Esophagus muscularis mucosa (tissue), 4 donors: ENCODE measurements at regions not wholly inside any gene's neighbourhood (a gene's known extent, or its start where the extent isn't known, plus 50 kb on each side); places are given as distances from the start of the nearest gene placed in this dataset.
"Not testable (repeated sequence)": the region's sequence is repeated elsewhere in the genome, so short reads cannot be mapped to it uniquely, and the experiment has no call there.

Experiments used
- DNase-seq: peaks from one replicate; pipeline ENCODE4 v3.0.0-alpha.2; 2017; ENCODE audit errors: extremely low spot score
- H3K27ac ChIP-seq, 4 donors: fragments of 200-600 bp; sonication (generic); replicated peaks in 1 of 4; 1 replicate in 3 of 4; 2 replicates in 1 of 4; pipeline ENCODE4 v1.5.1; 2016 to 2019; ENCODE audit warnings: mild to moderate bottlenecking in 1 of 4
- H3K27me3 ChIP-seq, 4 donors: fragments of 200-600 bp; sonication (generic); one replicate each; pipeline versions ENCODE4 v1.5.1 to v1.6.0; 2016 to 2019
- H3K36me3 ChIP-seq, 4 donors: fragments of 200-600 bp; sonication (generic); one replicate each; pipeline ENCODE4 v1.5.1; 2016 to 2019
- H3K4me1 ChIP-seq, 4 donors: fragments of 200-600 bp; sonication (generic); one replicate each; pipeline ENCODE4 v1.5.1; 2016 to 2019
- H3K4me3 ChIP-seq, 4 donors: fragments of 200-600 bp; sonication (generic); 1 replicate in 2 of 4; 2 replicates in 2 of 4; pipeline ENCODE4 v1.5.1; 2016 to 2019; ENCODE audit warnings: mild to moderate bottlenecking in 4 of 4, moderate library complexity in 1 of 4
- H3K9me3 ChIP-seq, 4 donors: fragments of 200-600 bp; sonication (generic); 1 replicate in 3 of 4; 2 replicates in 1 of 4; pipeline ENCODE4 v1.5.1; 2016 to 2019
- EP300 ChIP-seq: sonication (generic); formaldehyde crosslinking; IDR thresholded peaks from one replicate; pipeline ENCODE4 v1.6.1; 2017; ENCODE audit warnings: antibody characterized with exemption
- POLR2A ChIP-seq: fragments of 450-650 bp; IDR thresholded peaks from one replicate; pipeline ENCODE4 v1.6.1; 2017; ENCODE audit warnings: antibody characterized with exemption, moderate library complexity, mild to moderate bottlenecking, low read depth
- POLR2AphosphoS5 ChIP-seq, 2 donors: sonication (generic); formaldehyde crosslinking; IDR thresholded peaks; one replicate each; pipeline ENCODE4 v1.6.1; 2017; ENCODE audit warnings: antibody characterized with exemption in 2 of 2
- WGBS: methylation state at CpG from one replicate; pipeline ENCODE4 v1.1.5; 2018; 5-methylcytosine and 5-hydroxymethylcytosine counted together
- intact Hi-C: fragments of 100-400 bp; cut with DNase I; formaldehyde crosslinking; loops from one replicate; pipeline ENCODE4 v1.15.1; 2023
- TF ChIP-seq, protein P1 (sequence below), 3 experiments: fragments of 200-600 bp in 2 of 3; fragments of 450-650 bp in 1 of 3; sonication (generic) in 2 of 3; IDR thresholded peaks; one replicate each; pipeline ENCODE4 v1.5.1; 2017 to 2019; ENCODE audit warnings: antibody characterized with exemption in 3 of 3, mild to moderate bottlenecking in 2 of 3, moderate library complexity in 1 of 3

DNA sequence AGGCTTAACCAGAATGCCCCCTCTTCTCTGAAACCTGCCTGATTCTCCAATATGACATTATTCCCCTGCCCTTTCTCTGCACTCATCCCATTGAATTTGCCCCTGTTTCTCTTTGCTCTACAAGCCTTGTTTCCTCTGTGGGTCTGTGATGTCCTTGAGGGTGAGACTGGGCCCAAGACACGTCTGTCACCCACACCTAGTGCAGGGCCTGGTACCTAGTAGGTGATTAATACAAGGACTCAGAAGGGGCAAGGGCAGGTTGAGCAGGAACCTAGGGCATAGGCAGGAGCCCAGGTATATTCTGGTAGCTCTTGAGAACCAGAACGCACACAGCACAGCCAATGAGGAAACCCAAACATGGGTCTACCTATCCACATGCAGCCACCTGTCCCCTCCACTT is 81.9 kb upstream of the HMGXB4 start:
- intact Hi-C loops: no loop called here

DNA sequence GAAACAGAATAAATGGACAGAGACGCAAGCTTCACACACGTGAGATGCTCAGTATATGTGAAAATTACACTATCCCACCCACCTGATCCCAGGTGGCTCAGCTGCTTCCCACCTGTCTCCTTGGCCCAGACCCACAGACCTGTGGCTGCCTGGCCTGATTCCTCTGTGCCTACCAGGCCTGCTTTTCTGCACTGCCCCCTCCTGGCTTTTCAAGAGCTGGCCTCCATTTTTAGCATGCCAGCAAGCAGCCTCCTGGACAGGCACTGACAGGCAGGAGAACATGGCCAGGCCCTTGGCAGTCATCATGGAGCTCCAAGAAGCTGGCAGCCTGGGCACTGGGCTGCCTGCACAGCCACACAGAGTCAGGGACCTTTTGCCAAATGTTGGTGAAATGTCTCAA is 79.5 kb upstream of the HMGXB4 start:
- peaks cover 0 to 5% (median 0%) of the 10 kb centered on the region in 4 donors for H3K9me3 ChIP-seq
- TF ChIP-seq, protein P1, sequence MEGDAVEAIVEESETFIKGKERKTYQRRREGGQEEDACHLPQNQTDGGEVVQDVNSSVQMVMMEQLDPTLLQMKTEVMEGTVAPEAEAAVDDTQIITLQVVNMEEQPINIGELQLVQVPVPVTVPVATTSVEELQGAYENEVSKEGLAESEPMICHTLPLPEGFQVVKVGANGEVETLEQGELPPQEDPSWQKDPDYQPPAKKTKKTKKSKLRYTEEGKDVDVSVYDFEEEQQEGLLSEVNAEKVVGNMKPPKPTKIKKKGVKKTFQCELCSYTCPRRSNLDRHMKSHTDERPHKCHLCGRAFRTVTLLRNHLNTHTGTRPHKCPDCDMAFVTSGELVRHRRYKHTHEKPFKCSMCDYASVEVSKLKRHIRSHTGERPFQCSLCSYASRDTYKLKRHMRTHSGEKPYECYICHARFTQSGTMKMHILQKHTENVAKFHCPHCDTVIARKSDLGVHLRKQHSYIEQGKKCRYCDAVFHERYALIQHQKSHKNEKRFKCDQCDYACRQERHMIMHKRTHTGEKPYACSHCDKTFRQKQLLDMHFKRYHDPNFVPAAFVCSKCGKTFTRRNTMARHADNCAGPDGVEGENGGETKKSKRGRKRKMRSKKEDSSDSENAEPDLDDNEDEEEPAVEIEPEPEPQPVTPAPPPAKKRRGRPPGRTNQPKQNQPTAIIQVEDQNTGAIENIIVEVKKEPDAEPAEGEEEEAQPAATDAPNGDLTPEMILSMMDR (IDR thresholded peaks at IDR 0.05): no peak
- TF ChIP-seq POLR2A (no peak), EP300 (no peak), POLR2AphosphoS5 (IDR thresholded peaks at IDR 0.05) (no peak)
- no peak overlapping the region for H3K4me3 ChIP-seq
- H3K36me3 ChIP-seq: no peaks in the 10 kb centered on the region
- DNase-seq: peak; percentile 75
- no peak overlapping the region for H3K27ac ChIP-seq
- WGBS: 85% methylated on average over 2 of the region's 2 CpGs
- H3K4me1 ChIP-seq: no peaks in the 10 kb centered on the region
- intact Hi-C loops: no loop called here
- H3K27me3 ChIP-seq: peaks cover 0 to 30% (median 0%) of the 10 kb centered on the region in 4 donors

More for the DNA sequence above, 81.9 kb upstream of the HMGXB4 start:
- TF ChIP-seq EP300 (no peak), POLR2A (no peak), POLR2AphosphoS5 (IDR thresholded peaks at IDR 0.05) (no peak)
- TF ChIP-seq, protein P1 (IDR thresholded peaks at IDR 0.05): no peak
- DNase-seq: peak; percentile 91
- Histone ChIP-seq H3K4me3 (no peak overlapping the region), H3K4me1 (no peaks in the 10 kb centered on the region), H3K9me3 (peaks cover 0 to 5% (median 0%) of the 10 kb centered on the region in 4 donors), H3K36me3 (no peaks in the 10 kb centered on the region), H3K27ac (no peak overlapping the region), H3K27me3 (peaks cover 0 to 50% (median 0%) of the 10 kb centered on the region in 4 donors)
- 81% methylated on average over 2 of the region's 2 CpGs for WGBS

DNA sequence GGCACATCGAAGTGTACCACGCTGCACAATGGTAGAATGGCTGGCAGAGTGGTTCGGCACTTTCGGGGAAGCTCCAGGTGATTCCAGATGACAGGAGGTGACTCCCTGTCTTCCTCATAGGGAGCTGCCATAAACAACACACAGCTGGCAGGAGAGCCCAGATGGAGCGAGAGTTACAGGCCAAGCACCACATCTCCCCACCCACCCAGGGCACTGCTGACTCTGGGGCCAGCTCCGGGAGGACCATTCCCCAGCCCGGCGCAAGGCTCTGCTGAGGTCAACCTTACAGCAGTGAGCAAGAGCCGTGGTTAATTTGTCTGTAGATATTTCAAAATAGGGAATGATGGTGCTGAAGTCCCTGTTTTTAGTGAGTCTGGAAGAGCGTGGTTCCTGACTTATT is 78.8 kb upstream of the HMGXB4 start:
- peak; percentile 26 for DNase-seq
- no peak overlapping the region for H3K4me3 ChIP-seq
- H3K9me3 ChIP-seq: peaks cover 0 to 5% (median 0%) of the 10 kb centered on the region in 4 donors
- H3K27me3 ChIP-seq: peaks cover 0 to 23% (median 0%) of the 10 kb centered on the region in 4 donors
- no peaks in the 10 kb centered on the region for H3K4me1 ChIP-seq
- 88% methylated on average over 10 of the region's 10 CpGs for WGBS
- H3K36me3 ChIP-seq: no peaks in the 10 kb centered on the region
- intact Hi-C loops: no loop called here
- H3K27ac ChIP-seq: no peak overlapping the region
- no peak for TF ChIP-seq POLR2AphosphoS5 (IDR thresholded peaks at IDR 0.05)
- TF ChIP-seq, protein P1 (IDR thresholded peaks at IDR 0.05): no peak
- no peak for TF ChIP-seq POLR2A
- no peak for TF ChIP-seq EP300

DNA sequence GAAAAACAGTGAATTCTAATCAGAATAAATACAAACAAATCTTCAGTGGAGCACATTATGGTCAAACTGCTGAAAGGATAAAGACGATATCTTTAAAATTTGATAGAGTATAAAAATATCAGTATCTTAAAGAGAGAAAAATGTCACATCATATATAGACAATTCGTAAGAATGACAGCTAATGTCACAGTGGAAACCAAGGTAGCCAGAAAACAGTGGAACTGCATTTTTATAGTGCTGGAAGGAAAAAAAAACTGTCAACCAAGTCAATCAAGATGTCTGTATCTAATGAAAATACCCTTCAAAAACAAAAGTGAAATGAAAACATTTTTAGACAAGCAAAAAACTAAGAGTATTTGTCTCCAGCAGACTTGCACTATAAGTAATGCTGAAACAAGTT is 73.4 kb upstream of the HMGXB4 start:
- Histone ChIP-seq H3K4me3 (no peak overlapping the region), H3K36me3 (no peaks in the 10 kb centered on the region), H3K27me3 (no peaks in the 10 kb centered on the region), H3K9me3 (peaks cover 0 to 15% (median 8%) of the 10 kb centered on the region in 4 donors), H3K4me1 (no peaks in the 10 kb centered on the region), H3K27ac (no peak overlapping the region)
- DNase-seq: no peak
- TF ChIP-seq EP300: no peak
- TF ChIP-seq, protein P1 (IDR thresholded peaks at IDR 0.05): no peak
- TF ChIP-seq POLR2AphosphoS5 (IDR thresholded peaks at IDR 0.05): no peak
- TF ChIP-seq POLR2A: no peak
- intact Hi-C loops: no loop called here
- WGBS: 44% methylated on average over 2 of the region's 2 CpGs

DNA sequence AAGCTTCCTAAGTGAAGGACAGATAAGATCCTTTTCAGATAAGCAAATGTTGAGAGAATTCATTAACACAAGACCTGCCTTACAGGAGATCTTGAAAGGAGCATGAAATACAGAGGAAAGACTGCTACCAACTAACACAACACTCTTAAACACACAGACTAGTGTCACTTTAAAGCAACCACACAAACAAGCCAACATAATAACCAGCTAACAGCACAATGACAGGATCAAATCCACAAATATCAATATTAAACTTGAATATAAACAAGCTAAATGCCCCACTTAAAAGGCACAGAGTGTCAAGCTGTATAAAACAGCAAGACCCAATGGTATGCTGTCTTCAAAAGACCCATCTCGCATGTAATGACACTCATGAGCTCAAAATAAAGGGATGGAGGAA is 70.8 kb upstream of the HMGXB4 start:
- TF ChIP-seq, protein P1 (IDR thresholded peaks at IDR 0.05): no peak
- TF ChIP-seq EP300 (no peak), POLR2A (no peak), POLR2AphosphoS5 (IDR thresholded peaks at IDR 0.05) (no peak)
- no peak for DNase-seq
- Histone ChIP-seq H3K36me3 (no peaks in the 10 kb centered on the region), H3K27ac (no peak overlapping the region), H3K4me3 (no peak overlapping the region), H3K27me3 (no peaks in the 10 kb centered on the region), H3K4me1 (no peaks in the 10 kb centered on the region), H3K9me3 (peaks cover 0 to 32% (median 27%) of the 10 kb centered on the region in 4 donors)
- WGBS: 57% methylated on average over 1 of the region's 1 CpG
- intact Hi-C loops: no loop called here

DNA sequence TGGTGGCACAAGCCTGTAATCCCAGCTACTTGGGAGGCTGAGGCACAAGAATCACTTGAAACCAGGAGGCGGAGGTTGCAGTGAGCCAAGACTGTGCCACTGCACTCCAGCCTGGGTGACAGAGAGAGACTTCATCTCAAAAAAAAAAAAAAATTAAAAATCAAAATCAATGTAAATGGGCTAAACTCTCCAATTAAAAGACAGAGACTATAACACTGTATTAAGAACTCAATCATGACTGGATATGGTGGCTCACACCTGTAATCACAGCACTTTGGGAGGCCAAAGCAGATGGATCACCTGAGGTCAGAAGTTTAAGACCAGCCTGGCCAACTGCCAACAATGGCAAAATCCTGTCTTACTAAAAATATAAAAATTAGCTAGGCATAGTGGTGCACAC is 68.4 kb upstream of the HMGXB4 start:
- H3K27me3 ChIP-seq, H3K27ac ChIP-seq, H3K4me1 ChIP-seq, intact Hi-C loops, H3K4me3 ChIP-seq, H3K36me3 ChIP-seq: not testable (repeated sequence)
- peak; percentile 31 for DNase-seq
- WGBS: 94% methylated on average over 1 of the region's 1 CpG
- H3K9me3 ChIP-seq: peaks cover 0 to 32% (median 27%) of the 10 kb centered on the region in 4 donors
